K562 (cell line): ENCODE measurements at regions not wholly inside any gene's neighbourhood (a gene's known extent, or its start where the extent isn't known, plus 50 kb on each side); places are given as distances from the start of the nearest gene placed in this dataset.

Experiments
- ATAC-seq: fragments of 200-7000 bp; cut with Tn5 transposase; 3 replicates; pipeline ENCODE4 v1.9.1; 2020; ENCODE audit warnings: moderate library complexity
- BruUV-seq: library from RNA; stranded (reverse); fragments of 400-500 nt; replicated peaks from 2 replicates; lab custom pipeline; 2021; lab: Mats Ljungman, UMichigan
- CTCF ChIA-PET: fragments of 300-600 bp; formaldehyde crosslinking; extraction: SDS; loops from one replicate; lab custom pipeline; 2021; ENCODE audit warnings: low intra/inter-chr PET ratio; lab: Yijun Ruan, JAX
- POLR2A ChIA-PET: fragments of 300-600, 350-650 bp; sonication (Branson Sonifier 250); formaldehyde crosslinking; extraction: SDS; loops from one replicate; lab custom pipeline; 2021; ENCODE audit warnings: antibody characterized with exemption, inconsistent platforms; lab: Yijun Ruan, JAX
- DNase-seq, 4 experiments: peaks; one replicate each; pipeline versions ENCODE4 v3.0.0 to v3.0.0-alpha.2; 2011 to 2018; ENCODE audit warnings: low spot score in 3 of 4, mixed read lengths in 3 of 4; ENCODE audit errors: extremely low read depth in 1 of 4
- FAIRE-seq: peaks from 2 replicates; lab custom pipeline; 2011; peaks lifted over from hg19 to GRCh38; lab: Jason Lieb, UNC
- H2AFZ ChIP-seq: 2 replicates; pipeline ENCODE4 v1.6.0; 2011; ENCODE audit warnings: low read depth, low read length, control low read depth, inconsistent platforms
- H3K27ac ChIP-seq: fragments of 200-600 bp; 3 replicates; pipeline ENCODE4 v1.8.0; 2011; ENCODE audit warnings: low read depth, mild to moderate bottlenecking, control low read depth, inconsistent platforms, low read length, moderate library complexity, mixed read lengths; ENCODE audit errors: extremely low read depth
- H3K27me3 ChIP-seq, 2 experiments: fragments of 300-600 bp in 1 of 2; 2 replicates in 1 of 2; 3 replicates in 1 of 2; pipeline versions ENCODE4 v1.6.0 to v1.8.0; 2011; ENCODE audit warnings: inconsistent platforms in 2 of 2, low read length in 2 of 2, mild to moderate bottlenecking in 1 of 2, mixed read lengths in 1 of 2, moderate library complexity in 1 of 2; ENCODE audit not compliant: control insufficient read depth in 2 of 2, insufficient read depth in 2 of 2
- H3K36me3 ChIP-seq: fragments of 300-600 bp; 3 replicates; pipeline ENCODE4 v1.8.0; 2011; ENCODE audit warnings: mild to moderate bottlenecking, low read length, inconsistent platforms; ENCODE audit not compliant: control insufficient read depth, insufficient read depth
- H3K4me1 ChIP-seq, 2 experiments: fragments of 200-600 bp in 1 of 2; replicated peaks in 1 of 2; 2 replicates in 1 of 2; 3 replicates in 1 of 2; pipeline versions ENCODE4 v1.5.1 to v1.8.0; 2011; ENCODE audit warnings: inconsistent platforms in 2 of 2, low read length in 2 of 2, mild to moderate bottlenecking in 1 of 2, mixed read lengths in 1 of 2, moderate library complexity in 1 of 2; ENCODE audit not compliant: control insufficient read depth in 2 of 2, insufficient read depth in 2 of 2
- H3K4me2 ChIP-seq: 2 replicates; pipeline ENCODE4 v1.6.1; 2011; ENCODE audit warnings: low read length, control low read depth, inconsistent platforms, mixed read lengths; ENCODE audit not compliant: insufficient read depth
- H3K4me3 ChIP-seq: fragments of 200-600 bp; sonication (generic), shearing (Covaris generic); 2 replicates; pipeline ENCODE4 v1.5.1; 2016; ENCODE audit warnings: control low read depth, inconsistent platforms
- H3K79me2 ChIP-seq: fragments of 200-600 bp; 3 replicates; pipeline ENCODE4 v1.8.0; 2011; ENCODE audit warnings: low read length, inconsistent platforms; ENCODE audit not compliant: control insufficient read depth, insufficient read depth
- H3K9ac ChIP-seq, 2 experiments: 2 replicates each; pipeline versions ENCODE4 v1.6.0 to v1.6.1; 2011; ENCODE audit warnings: low read depth in 2 of 2, low read length in 2 of 2, control low read depth in 1 of 2, inconsistent platforms in 1 of 2, mild to moderate bottlenecking in 1 of 2, mixed read lengths in 1 of 2; ENCODE audit not compliant: insufficient read depth in 1 of 2
- H3K9me1 ChIP-seq: one replicate; pipeline ENCODE4 v1.6.0; 2011; ENCODE audit warnings: inconsistent platforms, mild to moderate bottlenecking, low read length, moderate library complexity; ENCODE audit not compliant: control insufficient read depth, insufficient read depth
- H3K9me3 ChIP-seq: replicated peaks from 2 replicates; pipeline ENCODE4 v1.5.1; 2011; ENCODE audit warnings: low read depth, low read length, inconsistent platforms; ENCODE audit not compliant: control insufficient read depth, insufficient read depth
- H4K20me1 ChIP-seq: replicated peaks from 2 replicates; pipeline ENCODE4 v1.6.1; 2011; ENCODE audit warnings: low read length, inconsistent platforms, mixed read lengths; ENCODE audit not compliant: control insufficient read depth, insufficient read depth
- CTBP1 ChIP-seq: fragments of 450-650 bp; IDR thresholded peaks from 2 replicates; pipeline ENCODE4 v1.6.1; 2016; ENCODE audit warnings: borderline replicate concordance
- HDAC8 ChIP-seq: fragments of 450-650 bp; IDR thresholded peaks from 2 replicates; pipeline ENCODE4 v1.6.1; 2016; ENCODE audit warnings: mild to moderate bottlenecking, missing genetic modification characterization, moderate library complexity, missing compliant biosample characterization
- MNT ChIP-seq, 2 experiments: fragments of 450-650 bp; conservative IDR thresholded peaks; 2 replicates each; pipeline ENCODE4 v1.6.1; 2017; ENCODE audit warnings: mild to moderate bottlenecking in 2 of 2, moderate library complexity in 2 of 2
- NR0B1 ChIP-seq: fragments of 450-650 bp; IDR thresholded peaks from one replicate; pipeline ENCODE4 v1.6.1; 2018; ENCODE audit warnings: mild to moderate bottlenecking, moderate library complexity; ENCODE audit not compliant: partially characterized antibody
- PTBP1 ChIP-seq: fragments of 200-400 bp; formaldehyde crosslinking; IDR thresholded peaks from 2 replicates; pipeline ENCODE4 v1.6.1; 2017; ENCODE audit warnings: low read depth, low read length
- WGBS: fragments of 100-300 bp; shearing (Covaris generic); methylation state at CpG from one replicate; pipeline ENCODE4 v1.1.6; 2016; ENCODE audit warnings: low coverage, mixed read lengths; ENCODE audit not compliant: insufficient coverage; ENCODE audit errors: missing lambda C conversion rate; 5-methylcytosine and 5-hydroxymethylcytosine counted together
- in situ Hi-C: fragments of 300-500 bp; cut with MboI; formaldehyde crosslinking; loops from 4 replicates; pipeline ENCODE4 v1.15.0; 2018; ENCODE audit warnings: inconsistent platforms, mixed read lengths
- intact Hi-C: fragments of 100-400 bp; cut with micrococcal nuclease; formaldehyde crosslinking; loops from 2 replicates; pipeline ENCODE4 v1.14.2; 2022

GRCh38 chr5:88644676-88645075 lies 238.3 kb downstream of the MEF2C start:
- in situ Hi-C loops (no loop called here), intact Hi-C loops (no loop called here)
- TF ChIP-seq CTBP1 (no peak), MNT (conservative IDR thresholded peaks at IDR 0.05) (no peak), PTBP1 (no peak), HDAC8 (tag) (no peak), NR0B1 (no peak)
- Histone ChIP-seq H3K9ac (no peak overlapping the region), H4K20me1 (no peaks in the 10 kb centered on the region), H3K27me3 (no peaks in the 10 kb centered on the region), H3K4me1 (no peaks in the 10 kb centered on the region), H3K4me2 (no peak overlapping the region), H3K9me3 (no peaks in the 10 kb centered on the region), H3K36me3 (no peaks in the 10 kb centered on the region), H3K27ac (no peak overlapping the region), H3K9me1 (no peaks in the 10 kb centered on the region), H3K4me3 (no peak overlapping the region), H3K79me2 (no peaks in the 10 kb centered on the region), H2AFZ (no peak overlapping the region)
- no peak for DNase-seq
- WGBS = 34% methylated on average over 3 of the region's 3 CpGs
- no peak for FAIRE-seq
- no peak for ATAC-seq
- POLR2A ChIA-PET = no interaction called here
- CTCF ChIA-PET = no interaction called here
- BruUV-seq = no TSS peak
